Epithelial cell of esophagus (primary cell): ENCODE measurements at regions not wholly inside any gene's neighbourhood (a gene's known extent, or its start where the extent isn't known, plus 50 kb on each side); places are given as distances from the start of the nearest gene placed in this dataset.
"Not testable (repeated sequence)": the region's sequence is repeated elsewhere in the genome, so short reads cannot be mapped to it uniquely, and the experiment has no call there.

Experiments used
- DNase-seq: peaks from one replicate; pipeline ENCODE4 v3.0.0; 2010; ENCODE audit warnings: low read depth
- H3K4me3 ChIP-seq: 2 replicates; pipeline ENCODE4 v1.5.1; 2011; ENCODE audit warnings: mild to moderate bottlenecking, low read length, control low read depth
- TF ChIP-seq, protein P1 (sequence below): IDR thresholded peaks from 2 replicates; pipeline ENCODE4 v1.5.1; 2011; ENCODE audit warnings: low read depth, mild to moderate bottlenecking, low read length, control low read depth, inconsistent platforms; ENCODE audit not compliant: insufficient read depth; ENCODE audit errors: missing control alignments

DNA sequence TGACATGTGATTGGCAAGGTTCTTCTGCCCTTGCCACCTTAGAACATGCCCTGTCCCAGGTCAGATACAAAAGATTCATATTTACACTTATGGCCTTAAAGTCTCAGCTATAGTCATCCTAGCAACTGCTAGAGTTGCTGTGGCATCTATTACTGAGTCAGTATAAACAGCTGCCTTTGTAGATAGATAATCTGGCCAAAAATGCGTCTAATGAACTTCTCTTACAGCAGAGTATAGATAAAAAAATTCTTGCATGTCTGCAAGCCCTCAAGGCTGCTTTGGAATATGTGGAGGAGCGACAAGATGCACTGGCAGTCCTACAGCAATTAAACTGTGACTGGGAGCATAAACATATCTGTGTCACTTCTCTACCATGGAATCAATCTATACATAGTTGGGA lies 1209.7 kb upstream of the PABPC4L start:
- no peak for DNase-seq
- TF ChIP-seq, protein P1, sequence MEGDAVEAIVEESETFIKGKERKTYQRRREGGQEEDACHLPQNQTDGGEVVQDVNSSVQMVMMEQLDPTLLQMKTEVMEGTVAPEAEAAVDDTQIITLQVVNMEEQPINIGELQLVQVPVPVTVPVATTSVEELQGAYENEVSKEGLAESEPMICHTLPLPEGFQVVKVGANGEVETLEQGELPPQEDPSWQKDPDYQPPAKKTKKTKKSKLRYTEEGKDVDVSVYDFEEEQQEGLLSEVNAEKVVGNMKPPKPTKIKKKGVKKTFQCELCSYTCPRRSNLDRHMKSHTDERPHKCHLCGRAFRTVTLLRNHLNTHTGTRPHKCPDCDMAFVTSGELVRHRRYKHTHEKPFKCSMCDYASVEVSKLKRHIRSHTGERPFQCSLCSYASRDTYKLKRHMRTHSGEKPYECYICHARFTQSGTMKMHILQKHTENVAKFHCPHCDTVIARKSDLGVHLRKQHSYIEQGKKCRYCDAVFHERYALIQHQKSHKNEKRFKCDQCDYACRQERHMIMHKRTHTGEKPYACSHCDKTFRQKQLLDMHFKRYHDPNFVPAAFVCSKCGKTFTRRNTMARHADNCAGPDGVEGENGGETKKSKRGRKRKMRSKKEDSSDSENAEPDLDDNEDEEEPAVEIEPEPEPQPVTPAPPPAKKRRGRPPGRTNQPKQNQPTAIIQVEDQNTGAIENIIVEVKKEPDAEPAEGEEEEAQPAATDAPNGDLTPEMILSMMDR, result no peak
- no peak overlapping the region for H3K4me3 ChIP-seq

GRCh38 chr4:135409261-135409660 lies 1207.7 kb upstream of the PABPC4L start:
- H3K4me3 ChIP-seq, result not testable (repeated sequence)

GRCh38 chr4:135408109-135408508 lies 1206.5 kb upstream of the PABPC4L start:
- TF ChIP-seq, protein P1, result no peak
- no peak overlapping the region for H3K4me3 ChIP-seq
- DNase-seq, result no peak

More at GRCh38 chr4:135409261-135409660, 1207.7 kb upstream of the PABPC4L start:
- DNase-seq, result not testable (repeated sequence)

GRCh38 chr4:135406597-135406996 lies 1205.0 kb upstream of the PABPC4L start:
- not testable (repeated sequence) for H3K4me3 ChIP-seq, DNase-seq

DNA sequence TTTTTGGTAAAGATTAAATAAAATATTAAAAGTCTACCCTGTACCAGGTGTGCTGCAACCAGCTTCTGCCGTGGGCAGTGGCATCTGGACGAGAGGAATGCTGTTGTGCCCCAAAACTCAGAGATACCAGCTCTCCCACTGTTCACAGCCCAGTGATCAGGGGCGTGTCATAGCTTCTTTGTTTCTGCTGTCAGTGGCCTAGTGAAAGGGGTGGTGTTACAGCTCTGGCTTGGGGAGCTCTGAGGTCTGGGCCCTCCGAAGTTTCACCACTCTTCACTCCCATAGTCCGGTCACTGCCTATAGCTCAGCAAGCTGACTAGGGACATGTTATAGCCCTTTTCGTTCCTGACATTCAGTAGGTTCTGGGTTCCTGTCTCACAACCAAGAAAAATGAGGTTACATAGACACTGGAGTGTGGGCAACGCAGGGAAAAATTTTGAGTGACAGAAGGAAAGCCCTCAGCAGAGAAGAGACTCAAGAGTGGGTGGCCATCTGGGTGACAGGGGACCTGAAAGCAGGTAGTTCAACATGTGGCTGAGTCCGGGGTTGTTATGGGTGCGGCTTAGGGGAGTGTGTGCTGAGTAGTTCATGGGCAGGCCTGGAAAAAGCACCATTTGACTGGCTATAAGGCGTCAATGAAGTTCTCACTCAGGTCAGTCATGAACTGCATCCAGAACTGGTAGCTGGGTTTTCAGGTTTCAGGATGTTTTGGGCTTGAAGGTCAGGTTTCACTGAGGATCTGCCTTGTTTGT lies 1184.4 kb upstream of the PABPC4L start:
- no peak overlapping the region for H3K4me3 ChIP-seq
- TF ChIP-seq, protein P1, result no peak
- no peak for DNase-seq

DNA sequence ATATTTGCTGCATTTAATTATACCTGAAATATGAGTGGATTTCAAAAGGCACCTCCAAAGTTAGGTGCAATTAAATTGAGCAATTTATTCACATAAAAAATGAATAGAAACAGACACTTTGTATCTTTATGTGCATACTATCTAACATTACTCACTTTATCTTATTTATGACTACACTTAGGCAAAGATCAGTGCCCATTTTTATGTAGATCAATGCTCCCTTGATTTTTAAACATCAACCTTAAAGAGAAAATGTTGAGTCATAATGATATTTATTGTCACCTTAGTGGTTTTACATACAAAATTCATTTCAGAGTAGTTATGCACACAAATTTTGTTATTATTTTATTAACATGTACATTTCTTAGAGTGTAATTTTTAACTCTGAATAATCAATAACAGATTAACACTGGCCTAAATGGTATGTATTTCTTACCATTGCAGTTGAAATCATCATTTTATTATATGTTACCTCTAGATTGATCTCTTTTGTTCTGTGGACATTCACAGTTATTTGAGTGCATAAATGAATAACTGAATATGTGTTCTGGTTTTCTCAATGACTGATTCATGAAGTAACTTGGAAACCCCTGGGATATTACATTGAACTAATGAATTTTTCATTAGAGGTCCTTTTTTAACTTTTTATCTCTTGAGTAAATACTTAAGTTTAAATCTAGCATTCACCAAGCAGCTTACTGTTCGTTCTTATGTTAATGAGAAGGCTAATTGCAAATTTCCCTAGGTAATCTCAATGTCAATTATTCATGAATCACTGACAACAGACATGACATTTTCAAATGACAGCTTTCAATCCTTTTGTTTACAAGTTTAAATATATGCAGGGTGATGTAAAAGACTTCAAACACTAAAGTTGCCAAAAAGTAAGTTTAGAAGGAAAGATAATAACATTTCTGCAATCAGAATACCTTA lies 1182.0 kb upstream of the PABPC4L start:
- DNase-seq, result no peak
- H3K4me3 ChIP-seq, result no peak overlapping the region
- TF ChIP-seq, protein P1, result no peak

DNA sequence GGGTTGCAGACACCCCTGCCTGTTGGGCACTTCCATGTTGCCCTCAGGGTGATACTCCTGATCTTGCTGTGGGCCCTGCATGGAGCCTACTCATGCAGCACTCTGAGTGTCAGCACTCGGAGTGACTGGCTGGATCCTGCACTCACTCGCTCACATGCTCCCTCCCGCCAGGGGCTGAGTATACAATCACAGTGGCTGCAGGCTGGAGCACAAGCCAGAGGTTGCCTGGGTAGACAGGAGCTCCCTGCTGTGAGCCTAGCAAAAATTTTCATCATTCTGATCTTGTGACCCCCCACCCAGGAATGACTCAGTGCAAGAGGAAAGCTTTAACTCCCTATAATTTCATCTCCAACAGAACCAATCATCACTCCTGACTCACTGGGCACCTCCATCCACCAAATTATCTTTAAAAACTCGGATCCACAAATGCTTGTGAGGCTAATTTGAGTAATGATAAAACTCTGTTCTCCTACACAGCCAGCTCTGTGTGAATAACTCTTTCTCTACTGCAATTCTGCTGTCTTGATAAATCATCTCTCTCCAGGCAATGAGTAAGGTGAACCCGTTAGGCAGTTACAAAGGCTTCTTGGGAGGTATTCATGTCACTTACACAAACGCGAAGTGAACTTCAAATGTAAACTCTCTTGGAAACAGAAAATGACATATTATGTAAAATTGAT lies 1180.8 kb upstream of the PABPC4L start:
- TF ChIP-seq, protein P1, result no peak
- no peak overlapping the region for H3K4me3 ChIP-seq
- no peak for DNase-seq
